ENCODE measurements at regions not wholly inside any gene's neighbourhood (a gene's known extent, or its start where the extent isn't known, plus 50 kb on each side); places are given as distances from the start of the nearest gene placed in this dataset.
"Not testable (repeated sequence)": the region's sequence is repeated elsewhere in the genome, so short reads cannot be mapped to it uniquely, and the experiment has no call there.

GRCh38 chr10:30531751-30532530 lies 97.6 kb downstream of the LYZL2 start:
- DNase-seq (ENCODE audit: low spot score): no peak

- DNase-seq (ENCODE audit: low spot score): peak; percentile 75
Measured at GRCh38 chr10:30529373-30529998, 95.5 kb downstream of the MAP3K8 start.

- DNase-seq (ENCODE audit: low spot score): no peak
Measured at GRCh38 chr10:30528429-30528786, 94.4 kb downstream of the MAP3K8 start.

GRCh38 chr10:30527623-30528428 lies 93.8 kb downstream of the MAP3K8 start:
- no peak for DNase-seq (ENCODE audit: low spot score)

- DNase-seq (ENCODE audit: low spot score): not testable (repeated sequence)
Measured at GRCh38 chr10:30522661-30523078, 88.7 kb downstream of the MAP3K8 start.

GRCh38 chr10:30518907-30519306 lies 84.9 kb downstream of the MAP3K8 start:
- DNase-seq (ENCODE audit: low spot score): no peak
